ENCODE measurements at regions not wholly inside any gene's neighbourhood (a gene's known extent, or its start where the extent isn't known, plus 50 kb on each side); places are given as distances from the start of the nearest gene placed in this dataset.

DNA sequence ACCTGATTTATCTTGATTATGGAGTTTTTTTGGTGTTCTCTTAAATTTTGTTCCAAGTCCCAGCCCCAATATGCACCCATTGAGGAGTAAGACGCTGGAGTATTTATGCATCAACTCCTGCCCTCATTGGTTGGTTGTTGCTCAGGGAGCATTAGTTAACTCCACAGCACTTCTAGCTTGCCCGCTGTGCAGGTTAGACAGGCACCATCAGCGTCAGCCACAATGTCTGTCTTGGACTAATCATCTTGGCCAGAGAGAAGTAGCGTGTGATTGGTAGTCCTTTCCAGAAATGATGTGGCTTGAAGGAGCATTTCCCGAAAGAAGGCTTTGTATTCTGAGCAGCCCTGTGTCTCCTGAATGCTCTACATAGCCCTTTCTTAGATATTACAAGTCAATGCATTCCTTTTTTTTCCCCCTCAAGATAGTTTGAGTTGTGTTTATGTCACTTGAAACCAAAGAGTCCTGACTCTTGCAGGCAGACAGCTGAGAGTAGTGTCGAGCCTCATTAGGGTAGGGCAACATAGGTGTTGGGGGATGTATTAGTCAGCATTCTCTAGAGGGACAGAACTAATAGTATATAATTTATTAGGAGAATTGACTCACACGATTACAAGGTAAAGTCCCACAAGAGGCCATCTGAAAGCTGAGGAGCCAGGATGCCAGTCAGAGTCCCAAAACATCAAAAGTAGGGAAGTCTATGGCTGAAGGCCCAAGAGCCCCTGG lies 94.6 kb upstream of the RCN1 start:
- H3K4me2 ChIP-seq (ENCODE audit: low read length) = no peak overlapping the region
- H3K27ac ChIP-seq (ENCODE audit: low read depth, low read length, poor library complexity, severe bottlenecking) = no peak overlapping the region
- H3F3A ChIP-seq (ENCODE audit: insufficient read depth, low read length) = no peaks in the 10 kb centered on the region
- H3K9me3 ChIP-seq (ENCODE audit: low read length) = no peaks in the 10 kb centered on the region
- H3K79me2 ChIP-seq (ENCODE audit: insufficient read depth, low read length) = no peaks in the 10 kb centered on the region
- H2AFZ ChIP-seq (ENCODE audit: low read length) = no peak overlapping the region
- no peaks in the 10 kb centered on the region for H3K4me1 ChIP-seq (ENCODE audit: insufficient read depth, low read length, severe bottlenecking)
- TF ChIP-seq EZH2 (IDR thresholded peaks at IDR 0.05; ENCODE audit: borderline replicate concordance, low read length) = no peak
- TF ChIP-seq, protein P1, sequence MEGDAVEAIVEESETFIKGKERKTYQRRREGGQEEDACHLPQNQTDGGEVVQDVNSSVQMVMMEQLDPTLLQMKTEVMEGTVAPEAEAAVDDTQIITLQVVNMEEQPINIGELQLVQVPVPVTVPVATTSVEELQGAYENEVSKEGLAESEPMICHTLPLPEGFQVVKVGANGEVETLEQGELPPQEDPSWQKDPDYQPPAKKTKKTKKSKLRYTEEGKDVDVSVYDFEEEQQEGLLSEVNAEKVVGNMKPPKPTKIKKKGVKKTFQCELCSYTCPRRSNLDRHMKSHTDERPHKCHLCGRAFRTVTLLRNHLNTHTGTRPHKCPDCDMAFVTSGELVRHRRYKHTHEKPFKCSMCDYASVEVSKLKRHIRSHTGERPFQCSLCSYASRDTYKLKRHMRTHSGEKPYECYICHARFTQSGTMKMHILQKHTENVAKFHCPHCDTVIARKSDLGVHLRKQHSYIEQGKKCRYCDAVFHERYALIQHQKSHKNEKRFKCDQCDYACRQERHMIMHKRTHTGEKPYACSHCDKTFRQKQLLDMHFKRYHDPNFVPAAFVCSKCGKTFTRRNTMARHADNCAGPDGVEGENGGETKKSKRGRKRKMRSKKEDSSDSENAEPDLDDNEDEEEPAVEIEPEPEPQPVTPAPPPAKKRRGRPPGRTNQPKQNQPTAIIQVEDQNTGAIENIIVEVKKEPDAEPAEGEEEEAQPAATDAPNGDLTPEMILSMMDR (IDR thresholded peaks at IDR 0.05; ENCODE audit: low read length) = no peak
- no peaks in the 10 kb centered on the region for H3K36me3 ChIP-seq (ENCODE audit: insufficient read depth, low read length)
- no peaks in the 10 kb centered on the region for H3K27me3 ChIP-seq (ENCODE audit: insufficient read depth, low read length)
- H3K9ac ChIP-seq (ENCODE audit: low read length) = no peak overlapping the region
- H3K4me3 ChIP-seq (ENCODE audit: low read depth, low read length, poor library complexity, severe bottlenecking) = no peak overlapping the region
- H3K9me2 ChIP-seq (ENCODE audit: low read depth, low read length) = no peaks in the 10 kb centered on the region
- H4K20me1 ChIP-seq (ENCODE audit: insufficient read depth, low read length) = no peaks in the 10 kb centered on the region

DNA sequence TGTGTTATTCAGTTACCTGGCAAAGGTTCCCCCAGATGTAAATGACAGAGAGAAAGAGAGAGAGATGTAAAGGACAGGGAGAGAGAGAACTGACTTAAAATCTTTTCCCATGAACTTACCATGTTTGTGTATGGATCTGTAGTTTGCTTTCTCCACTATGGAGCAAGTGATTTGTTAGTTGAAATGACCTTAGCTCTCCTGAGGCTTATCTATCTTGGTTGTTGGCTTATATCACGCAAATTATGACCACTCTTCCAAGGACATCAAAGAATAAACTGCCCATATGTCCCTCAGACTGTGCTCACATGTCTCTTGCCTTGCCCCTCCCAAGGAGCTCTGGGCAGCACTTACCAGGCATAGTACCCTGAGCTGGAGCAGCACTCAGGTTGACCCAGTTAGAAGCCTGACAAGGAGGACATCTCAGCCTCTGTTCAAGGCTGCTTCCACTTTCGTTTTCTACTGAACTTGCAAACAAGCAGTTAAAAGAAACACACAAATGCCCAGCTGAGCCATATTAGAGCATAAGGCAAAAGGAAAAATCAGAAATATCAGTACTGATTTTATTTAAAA lies 95.3 kb upstream of the RCN1 start:
- no peaks in the 10 kb centered on the region for H3K9me3 ChIP-seq (ENCODE audit: low read length)
- H3K9ac ChIP-seq (ENCODE audit: low read length) = no peak overlapping the region
- no peaks in the 10 kb centered on the region for H3K79me2 ChIP-seq (ENCODE audit: insufficient read depth, low read length)
- H3K4me3 ChIP-seq (ENCODE audit: low read depth, low read length, poor library complexity, severe bottlenecking) = no peak overlapping the region
- no peaks in the 10 kb centered on the region for H3K9me2 ChIP-seq (ENCODE audit: low read depth, low read length)
- TF ChIP-seq, protein P1 (IDR thresholded peaks at IDR 0.05; ENCODE audit: low read length) = no peak
- TF ChIP-seq EZH2 (IDR thresholded peaks at IDR 0.05; ENCODE audit: borderline replicate concordance, low read length) = no peak
- H3K27me3 ChIP-seq (ENCODE audit: insufficient read depth, low read length) = no peaks in the 10 kb centered on the region
- no peaks in the 10 kb centered on the region for H3K36me3 ChIP-seq (ENCODE audit: insufficient read depth, low read length)
- H4K20me1 ChIP-seq (ENCODE audit: insufficient read depth, low read length) = no peaks in the 10 kb centered on the region
- no peak overlapping the region; the same call in 1 of the 2 replicates for H3K4me2 ChIP-seq (ENCODE audit: low read length)
- H3K4me1 ChIP-seq (ENCODE audit: insufficient read depth, low read length, severe bottlenecking) = no peaks in the 10 kb centered on the region
- H3K27ac ChIP-seq (ENCODE audit: low read depth, low read length, poor library complexity, severe bottlenecking) = no peak overlapping the region
- no peak overlapping the region for H2AFZ ChIP-seq (ENCODE audit: low read length)
- no peaks in the 10 kb centered on the region for H3F3A ChIP-seq (ENCODE audit: insufficient read depth, low read length)

DNA sequence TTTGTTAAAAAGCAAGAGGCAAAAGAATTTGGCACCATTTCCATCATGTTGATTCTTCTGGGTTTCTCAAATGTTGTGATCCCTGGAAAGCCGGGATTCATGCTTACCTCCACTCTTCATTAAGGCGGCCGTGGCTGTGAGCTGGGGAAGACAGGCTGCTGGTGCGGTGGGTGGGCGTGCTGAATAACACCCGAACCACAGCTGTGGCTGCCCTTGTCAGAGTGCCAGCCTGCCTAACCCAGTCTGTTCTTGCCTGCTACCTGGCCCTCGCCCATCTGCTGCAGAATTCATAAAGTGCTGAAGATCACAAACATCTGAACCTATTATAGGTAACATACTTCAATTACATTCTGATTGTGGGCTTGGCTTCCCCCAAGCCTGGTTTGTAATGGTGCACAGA lies 95.8 kb upstream of the RCN1 start:
- H3K27me3 ChIP-seq (ENCODE audit: insufficient read depth, low read length) = no peaks in the 10 kb centered on the region
- no peaks in the 10 kb centered on the region for H4K20me1 ChIP-seq (ENCODE audit: insufficient read depth, low read length)
- no peak overlapping the region for H3K27ac ChIP-seq (ENCODE audit: low read depth, low read length, poor library complexity, severe bottlenecking)
- no peak overlapping the region for H3K4me2 ChIP-seq (ENCODE audit: low read length)
- no peaks in the 10 kb centered on the region for H3K4me1 ChIP-seq (ENCODE audit: insufficient read depth, low read length, severe bottlenecking)
- no peaks in the 10 kb centered on the region for H3K79me2 ChIP-seq (ENCODE audit: insufficient read depth, low read length)
- no peaks in the 10 kb centered on the region for H3K36me3 ChIP-seq (ENCODE audit: insufficient read depth, low read length)
- H3K4me3 ChIP-seq (ENCODE audit: low read depth, low read length, poor library complexity, severe bottlenecking) = no peak overlapping the region
- H3F3A ChIP-seq (ENCODE audit: insufficient read depth, low read length) = no peaks in the 10 kb centered on the region
- no peaks in the 10 kb centered on the region for H3K9me3 ChIP-seq (ENCODE audit: low read length)
- H2AFZ ChIP-seq (ENCODE audit: low read length) = no peak overlapping the region
- no peaks in the 10 kb centered on the region for H3K9me2 ChIP-seq (ENCODE audit: low read depth, low read length)
- H3K9ac ChIP-seq (ENCODE audit: low read length) = no peak overlapping the region
- TF ChIP-seq, protein P1 (IDR thresholded peaks at IDR 0.05; ENCODE audit: low read length) = no peak
- TF ChIP-seq EZH2 (IDR thresholded peaks at IDR 0.05; ENCODE audit: borderline replicate concordance, low read length) = no peak

Measured in OCI-LY1 (cell line).